SW480 (cell line): ENCODE measurements at regions not wholly inside any gene's neighbourhood (a gene's known extent, or its start where the extent isn't known, plus 50 kb on each side); places are given as distances from the start of the nearest gene placed in this dataset.
"Not testable (repeated sequence)": the region's sequence is repeated elsewhere in the genome, so short reads cannot be mapped to it uniquely, and the experiment has no call there.

Experiments used
- DNase-seq: peaks from one replicate; pipeline ENCODE4 v3.0.0-alpha.2; 2016; ENCODE audit warnings: low spot score

- no peak for DNase-seq
Observed at GRCh38 chr10:106296750-106297392, 867.6 kb downstream of the SORCS1 start.

GRCh38 chr10:106284802-106285587 is 879.5 kb downstream of the SORCS1 start:
- no peak for DNase-seq

- no peak for DNase-seq
Observed at GRCh38 chr10:106280896-106281460, 883.5 kb downstream of the SORCS1 start.

GRCh38 chr10:106278383-106278782 is 886.1 kb downstream of the SORCS1 start:
- no peak for DNase-seq

GRCh38 chr10:106271237-106271636 is 893.3 kb downstream of the SORCS1 start:
- no peak for DNase-seq

GRCh38 chr10:106268000-106268399 is 896.5 kb downstream of the SORCS1 start:
- no peak for DNase-seq

- no peak for DNase-seq
Observed at GRCh38 chr10:106267591-106267990, 896.9 kb downstream of the SORCS1 start.

- DNase-seq = not testable (repeated sequence)
Observed at GRCh38 chr10:106257432-106257831, 907.1 kb downstream of the SORCS1 start.

GRCh38 chr10:106255111-106255678 is 909.3 kb downstream of the SORCS1 start:
- no peak for DNase-seq

- DNase-seq = no peak
Observed at GRCh38 chr10:106254071-106254470, 910.4 kb downstream of the SORCS1 start.

- no peak for DNase-seq
Observed at GRCh38 chr10:106252541-106252940, 912.0 kb downstream of the SORCS1 start.

GRCh38 chr10:106251573-106251972 is 912.9 kb downstream of the SORCS1 start:
- DNase-seq = no peak

GRCh38 chr10:106242301-106242700 is 922.2 kb downstream of the SORCS1 start:
- no peak for DNase-seq

GRCh38 chr10:106226828-106227227 is 937.7 kb downstream of the SORCS1 start:
- DNase-seq = no peak

GRCh38 chr10:106226142-106226541 is 938.4 kb downstream of the SORCS1 start:
- no peak for DNase-seq

GRCh38 chr10:106224676-106225075 is 939.8 kb downstream of the SORCS1 start:
- no peak for DNase-seq

GRCh38 chr10:106217627-106218026 is 946.9 kb downstream of the SORCS1 start:
- DNase-seq = no peak

- no peak for DNase-seq
Observed at GRCh38 chr10:106216085-106216484, 948.4 kb downstream of the SORCS1 start.

GRCh38 chr10:106214243-106214642 is 950.3 kb downstream of the SORCS1 start:
- DNase-seq = no peak

GRCh38 chr10:106213493-106213892 is 951.0 kb downstream of the SORCS1 start:
- no peak for DNase-seq

GRCh38 chr10:106198275-106198674 is 966.2 kb downstream of the SORCS1 start:
- DNase-seq = no peak

GRCh38 chr10:106189292-106189691 is 975.2 kb downstream of the SORCS1 start:
- DNase-seq = peak; percentile 25

- no peak for DNase-seq
Observed at GRCh38 chr10:106185951-106186350, 978.6 kb downstream of the SORCS1 start.
